ENCODE measurements at regions not wholly inside any gene's neighbourhood (a gene's known extent, or its start where the extent isn't known, plus 50 kb on each side); places are given as distances from the start of the nearest gene placed in this dataset.

DNA sequence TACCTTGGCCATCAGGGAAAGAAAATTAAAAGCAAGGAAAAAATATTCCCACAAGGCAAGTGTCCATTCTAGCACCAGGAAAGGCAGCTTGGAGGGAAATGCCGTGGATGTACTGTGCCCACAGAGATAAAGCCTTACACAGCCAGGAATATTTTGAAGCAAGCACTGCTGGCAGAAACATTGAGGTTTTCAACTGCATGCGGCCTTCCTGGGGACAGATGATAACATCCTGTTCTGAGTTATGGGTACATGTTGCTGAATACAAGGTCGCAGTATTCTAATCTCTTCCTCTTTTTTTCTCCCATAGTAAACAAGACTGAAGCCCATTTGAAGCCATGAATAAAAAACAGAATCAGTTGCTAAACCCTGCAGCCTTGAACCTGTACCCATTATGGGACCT lies 197.1 kb downstream of the BTG1 start:
- POLR2A ChIA-PET: no interaction called here
- no peak overlapping the region for H3K4me3 ChIP-seq (ENCODE audit: low read depth, low read length)
- no peak overlapping the region for H3K27ac Mint-ChIP-seq (ENCODE audit: unreplicated experiment)
- no peaks in the 10 kb centered on the region for H3K4me1 Mint-ChIP-seq (ENCODE audit: low read depth, unreplicated experiment)
- H3K36me3 ChIP-seq (ENCODE audit: control insufficient read depth, insufficient read depth, low read length): no peaks in the 10 kb centered on the region
- H3K9me3 Mint-ChIP-seq (ENCODE audit: unreplicated experiment): no peaks in the 10 kb centered on the region
- DNase-seq: no peak
- BruUV-seq (replicated peaks): no TSS peak
- peaks cover 9% of the 10 kb centered on the region for H3K4me1 ChIP-seq
- H3K27me3 ChIP-seq (replicated peaks; ENCODE audit: control insufficient read depth, insufficient read depth, low read length): no peaks in the 10 kb centered on the region
- CTCF ChIA-PET: no interaction called here
- H3K36me3 Mint-ChIP-seq (ENCODE audit: insufficient read depth, unreplicated experiment): no peaks in the 10 kb centered on the region
- no peaks in the 10 kb centered on the region for H3K27me3 Mint-ChIP-seq (ENCODE audit: insufficient read depth, unreplicated experiment)
- no peak for TF ChIP-seq CTCF (IDR thresholded peaks at IDR 0.05; ENCODE audit: insufficient read depth in 1 of 2, low read depth in 1 of 2, low read length in 1 of 2, severe bottlenecking in 1 of 2, unreplicated experiment in 1 of 2)
- no peaks in the 10 kb centered on the region for H3K9me3 ChIP-seq
- intact Hi-C loops (cut with micrococcal nuclease; ENCODE audit: unreplicated experiment): no loop called here
- H3K4me3 Mint-ChIP-seq (ENCODE audit: unreplicated experiment): no peak overlapping the region

DNA sequence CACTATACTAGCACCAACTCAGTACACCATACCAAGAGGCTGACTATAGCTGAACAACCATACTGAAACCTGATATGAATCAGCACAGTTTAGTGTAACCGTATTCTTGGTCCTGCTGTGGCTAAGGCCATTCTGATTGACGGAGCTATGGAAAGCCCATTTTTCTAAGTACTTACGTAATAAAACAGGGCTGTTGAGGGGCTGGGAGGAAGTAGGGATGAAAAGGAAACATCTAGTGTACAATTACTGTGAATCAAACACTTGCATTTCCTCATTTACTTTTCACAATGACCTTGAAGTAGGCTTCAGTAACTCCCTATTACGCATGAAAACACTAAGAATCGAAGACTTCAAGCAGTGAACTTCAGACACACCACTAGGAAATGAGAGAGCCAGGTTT lies 198.2 kb downstream of the BTG1 start:
- peaks cover 3% of the 10 kb centered on the region for H3K27me3 Mint-ChIP-seq (ENCODE audit: insufficient read depth, unreplicated experiment)
- no peak for TF ChIP-seq CTCF (IDR thresholded peaks at IDR 0.05; ENCODE audit: insufficient read depth in 1 of 2, low read depth in 1 of 2, low read length in 1 of 2, severe bottlenecking in 1 of 2, unreplicated experiment in 1 of 2)
- H3K4me1 Mint-ChIP-seq (ENCODE audit: low read depth, unreplicated experiment): no peaks in the 10 kb centered on the region
- no peak overlapping the region for H3K4me3 Mint-ChIP-seq (ENCODE audit: unreplicated experiment)
- ChIA-PET POLR2A (interaction anchor here (0.6 kb wide), 1 partner anchor 39 kb away, joined by 3 read pairs; no protein-coding TSS in a partner anchor), CTCF (no interaction called here)
- H3K4me1 ChIP-seq: no peaks in the 10 kb centered on the region
- no peaks in the 10 kb centered on the region for H3K9me3 ChIP-seq
- no peaks in the 10 kb centered on the region for H3K36me3 Mint-ChIP-seq (ENCODE audit: insufficient read depth, unreplicated experiment)
- no peaks in the 10 kb centered on the region for H3K27me3 ChIP-seq (replicated peaks; ENCODE audit: control insufficient read depth, insufficient read depth, low read length)
- H3K9me3 Mint-ChIP-seq (ENCODE audit: unreplicated experiment): no peaks in the 10 kb centered on the region
- no peak overlapping the region for H3K27ac Mint-ChIP-seq (ENCODE audit: unreplicated experiment)
- BruUV-seq (replicated peaks): no TSS peak
- no peaks in the 10 kb centered on the region for H3K36me3 ChIP-seq (ENCODE audit: control insufficient read depth, insufficient read depth, low read length)
- H3K4me3 ChIP-seq (ENCODE audit: low read depth, low read length): no peak overlapping the region
- no peak for DNase-seq
- intact Hi-C loops (cut with micrococcal nuclease; ENCODE audit: unreplicated experiment): no loop called here

GRCh38 chr12:91944637-91945036 lies 201.0 kb downstream of the BTG1 start:
- CTCF ChIA-PET: no interaction called here

More at GRCh38 chr12:91944637-91945036, 201.0 kb downstream of the BTG1 start:
- POLR2A ChIA-PET: no interaction called here
- DNase-seq: no peak
- Histone ChIP-seq H3K36me3 (ENCODE audit: control insufficient read depth, insufficient read depth, low read length) (no peaks in the 10 kb centered on the region), H3K9me3 (no peaks in the 10 kb centered on the region), H3K27me3 (replicated peaks; ENCODE audit: control insufficient read depth, insufficient read depth, low read length) (no peaks in the 10 kb centered on the region), H3K4me1 (no peaks in the 10 kb centered on the region), H3K4me3 (ENCODE audit: low read depth, low read length) (no peak overlapping the region)
- BruUV-seq (replicated peaks): no TSS peak
- Mint-ChIP-seq H3K4me1 (ENCODE audit: low read depth, unreplicated experiment) (no peaks in the 10 kb centered on the region), H3K27ac (ENCODE audit: unreplicated experiment) (no peak overlapping the region), H3K4me3 (ENCODE audit: unreplicated experiment) (no peak overlapping the region), H3K36me3 (ENCODE audit: insufficient read depth, unreplicated experiment) (no peaks in the 10 kb centered on the region), H3K9me3 (ENCODE audit: unreplicated experiment) (peaks cover 10% of the 10 kb centered on the region), H3K27me3 (ENCODE audit: insufficient read depth, unreplicated experiment) (peaks cover 4% of the 10 kb centered on the region)
- intact Hi-C loops (cut with micrococcal nuclease; ENCODE audit: unreplicated experiment): no loop called here
- TF ChIP-seq CTCF (IDR thresholded peaks at IDR 0.05; ENCODE audit: insufficient read depth in 1 of 2, low read depth in 1 of 2, low read length in 1 of 2, severe bottlenecking in 1 of 2, unreplicated experiment in 1 of 2): no peak
